HepG2 (cell line): ENCODE measurements at regions not wholly inside any gene's neighbourhood (a gene's known extent, or its start where the extent isn't known, plus 50 kb on each side); places are given as distances from the start of the nearest gene placed in this dataset.
A peak's percentile ranks its signal among the peaks of the same experiment; 100 is the strongest.

ENCODE experiments used
- AHR ChIP-seq: IDR thresholded peaks from 2 replicates; pipeline ENCODE4 v1.6.1; 2018; ENCODE audit warnings: missing genetic modification reagents, missing compliant biosample characterization
- AKNA ChIP-seq: sonication (generic); formaldehyde crosslinking; IDR thresholded peaks from 2 replicates; pipeline ENCODE4 v1.4.0; 2020; ENCODE audit warnings: missing genetic modification reagents, borderline replicate concordance
- CBX2 ChIP-seq, 2 experiments: fragments of 200-600 bp in 1 of 2; sonication (generic); formaldehyde crosslinking in 1 of 2; IDR thresholded peaks; 2 replicates each; pipeline versions ENCODE4 v1.7.0 to v1.8.1; 2018 to 2022; ENCODE audit warnings: low read depth in 2 of 2, low read length in 1 of 2, mild to moderate bottlenecking in 1 of 2, missing genetic modification reagents in 1 of 2
- CCDC6 ChIP-seq: sonication (generic); formaldehyde crosslinking; IDR thresholded peaks from 2 replicates; pipeline ENCODE4 v1.8.1; 2022; ENCODE audit warnings: mild to moderate bottlenecking, missing genetic modification reagents, moderate library complexity
- ISX ChIP-seq: sonication (generic); formaldehyde crosslinking; conservative IDR thresholded peaks from 2 replicates; pipeline ENCODE4 v1.5.0; 2020; ENCODE audit warnings: missing genetic modification reagents
- MAFG ChIP-seq: sonication (generic); formaldehyde crosslinking; IDR thresholded peaks from 2 replicates; pipeline ENCODE4 v1.5.1; 2020; ENCODE audit warnings: mild to moderate bottlenecking, missing genetic modification reagents
- NCOA5 ChIP-seq: sonication (generic); formaldehyde crosslinking; IDR thresholded peaks from 2 replicates; pipeline ENCODE4 v1.4.0; 2020; ENCODE audit warnings: missing genetic modification reagents
- RFXAP ChIP-seq: sonication (generic); formaldehyde crosslinking; IDR thresholded peaks from 2 replicates; pipeline ENCODE4 v1.4.0; 2020; ENCODE audit warnings: missing genetic modification reagents, borderline replicate concordance
- SMARCC2 ChIP-seq: fragments of 450-650 bp; IDR thresholded peaks from 2 replicates; pipeline ENCODE4 v1.6.1; 2017; ENCODE audit warnings: antibody characterized with exemption, mild to moderate bottlenecking
- TBX2 ChIP-seq: sonication (generic); formaldehyde crosslinking; IDR thresholded peaks from 2 replicates; pipeline ENCODE4 v1.5.0; 2020; ENCODE audit warnings: missing genetic modification reagents, mild to moderate bottlenecking, borderline replicate concordance
- TFDP1 ChIP-seq: IDR thresholded peaks from 2 replicates; pipeline ENCODE4 v1.6.1; 2016; ENCODE audit warnings: missing compliant biosample characterization, missing genetic modification reagents, borderline replicate concordance
- TMF1 ChIP-seq: sonication (generic); formaldehyde crosslinking; IDR thresholded peaks from 2 replicates; pipeline ENCODE4 v1.8.1; 2022; ENCODE audit warnings: low read depth, missing genetic modification reagents
- ZBTB43 ChIP-seq: sonication (generic); formaldehyde crosslinking; conservative IDR thresholded peaks from 2 replicates; pipeline ENCODE4 v1.4.0; 2020; ENCODE audit warnings: missing genetic modification reagents
- ZNF207 ChIP-seq: fragments of 450-650 bp; IDR thresholded peaks from 2 replicates; pipeline ENCODE4 v1.6.1; 2016; ENCODE audit warnings: antibody characterized with exemption, borderline replicate concordance
- ZNF646 ChIP-seq: sonication (generic); formaldehyde crosslinking; IDR thresholded peaks from 2 replicates; pipeline ENCODE4 v1.9.0; 2021; ENCODE audit warnings: mild to moderate bottlenecking, missing genetic modification reagents
- ZSCAN22 ChIP-seq: sonication (generic); formaldehyde crosslinking; IDR thresholded peaks from 2 replicates; pipeline ENCODE4 v1.4.0; 2020; ENCODE audit warnings: mild to moderate bottlenecking, missing genetic modification reagents

- TF ChIP-seq AKNA (CRISPR knock-in tag) (no peak), TFDP1 (CRISPR knock-in tag) (no peak), ZNF646 (CRISPR knock-in tag) (no peak), SMARCC2 (no peak), TMF1 (no peak), RFXAP (no peak), ZBTB43 (no peak), ISX (CRISPR knock-in tag) (0 out of 2 replicates have a peak, but pooled peaks have one; percentile 45), MAFG (CRISPR knock-in tag) (no peak), CBX2 (IDR thresholded peaks at IDR 0.05; ENCODE audit: low read depth, low read length) (no peak), CBX2 (CRISPR knock-in tag; IDR thresholded peaks at IDR 0.05; ENCODE audit: low read depth) (no peak), CCDC6 (CRISPR knock-in tag) (no peak), TBX2 (CRISPR knock-in tag) (peak; percentile 34; the same call in 1 of the 2 replicates), AHR (CRISPR knock-in tag) (no peak), NCOA5 (CRISPR knock-in tag) (no peak), ZNF207 (no peak), ZSCAN22 (no peak)
Observed at GRCh38 chr5:38193015-38193581, 65.3 kb upstream of the EGFLAM start (continued).
